Transverse colon (tissue), 4 donors: ENCODE measurements at regions not wholly inside any gene's neighbourhood (a gene's known extent, or its start where the extent isn't known, plus 50 kb on each side); places are given as distances from the start of the nearest gene placed in this dataset.

Experiments used
- DNase-seq: peaks from one replicate; pipeline ENCODE4 v3.0.0-alpha.2; 2019
- H3K27ac ChIP-seq, 4 donors: fragments of 200-600 bp; sonication (generic); 2 replicates each; pipeline ENCODE4 v1.5.1; 2016 to 2018; ENCODE audit warnings: inconsistent platforms in 4 of 4
- H3K27me3 ChIP-seq: fragments of 200-600 bp; sonication (generic); 2 replicates; pipeline ENCODE4 v1.5.1; 2017; ENCODE audit warnings: inconsistent platforms
- H3K36me3 ChIP-seq, 4 donors: fragments of 200-600 bp; sonication (generic); 2 replicates each; pipeline ENCODE4 v1.5.1; 2017 to 2019; ENCODE audit warnings: inconsistent platforms in 4 of 4
- H3K4me1 ChIP-seq, 4 donors: fragments of 200-600 bp; sonication (generic); 2 replicates each; pipeline ENCODE4 v1.5.1; 2017 to 2020; ENCODE audit warnings: inconsistent platforms in 4 of 4
- H3K4me3 ChIP-seq, 4 donors: fragments of 200-600 bp; sonication (generic); 1 replicate in 1 of 4; 2 replicates in 3 of 4; pipeline versions ENCODE4 v1.5.1 to v1.6.1; 2017 to 2019; ENCODE audit warnings: inconsistent platforms in 4 of 4
- H3K9me3 ChIP-seq, 2 donors: fragments of 200-600 bp; sonication (generic); 2 replicates each; pipeline ENCODE4 v1.5.1; 2017 to 2019; ENCODE audit warnings: inconsistent platforms in 2 of 2
- EP300 ChIP-seq: sonication (generic); formaldehyde crosslinking; IDR thresholded peaks from one replicate; pipeline ENCODE4 v1.6.1; 2017; ENCODE audit warnings: antibody characterized with exemption, low read depth
- POLR2A ChIP-seq: fragments of 450-650 bp; IDR thresholded peaks from one replicate; pipeline ENCODE4 v1.6.1; 2016; ENCODE audit warnings: antibody characterized with exemption, mild to moderate bottlenecking, moderate library complexity
- POLR2AphosphoS5 ChIP-seq, 3 donors: sonication (generic); formaldehyde crosslinking; IDR thresholded peaks; one replicate each; pipeline ENCODE4 v1.6.1; 2016; ENCODE audit warnings: antibody characterized with exemption in 3 of 3
- WGBS, 2 donors: methylation state at CpG; one replicate each; pipeline ENCODE4 v1.1.5; 2018; ENCODE audit warnings: low coverage in 1 of 2; 5-methylcytosine and 5-hydroxymethylcytosine counted together
- in situ Hi-C, 4 donors: fragments of 200-750 bp; cut with MboI; loops; one replicate each; pipeline versions ENCODE4 v1.15.0 to v1.15.1; 2017; ENCODE audit warnings: low sequenced_read_pairs in 3 of 4, low pct_ligation_motif_present in 1 of 4, low pct_unique_long_range_greater_than_20kb in 1 of 4
- intact Hi-C: fragments of 100-400 bp; cut with DNase I; formaldehyde crosslinking; loops from one replicate; pipeline ENCODE4 v1.15.1; 2023; ENCODE audit warnings: low total_unique reads
- TF ChIP-seq, protein P1 (sequence below), 5 experiments: fragments of 200-600 bp in 3 of 5; fragments of 450-650 bp in 2 of 5; sonication (generic) in 3 of 5; IDR thresholded peaks; 1 replicate in 2 of 5; 2 replicates in 3 of 5; pipeline ENCODE4 v1.5.1; 2016 to 2017; ENCODE audit warnings: antibody characterized with exemption in 5 of 5, inconsistent platforms in 3 of 5, mild to moderate bottlenecking in 2 of 5, moderate library complexity in 1 of 5

DNA sequence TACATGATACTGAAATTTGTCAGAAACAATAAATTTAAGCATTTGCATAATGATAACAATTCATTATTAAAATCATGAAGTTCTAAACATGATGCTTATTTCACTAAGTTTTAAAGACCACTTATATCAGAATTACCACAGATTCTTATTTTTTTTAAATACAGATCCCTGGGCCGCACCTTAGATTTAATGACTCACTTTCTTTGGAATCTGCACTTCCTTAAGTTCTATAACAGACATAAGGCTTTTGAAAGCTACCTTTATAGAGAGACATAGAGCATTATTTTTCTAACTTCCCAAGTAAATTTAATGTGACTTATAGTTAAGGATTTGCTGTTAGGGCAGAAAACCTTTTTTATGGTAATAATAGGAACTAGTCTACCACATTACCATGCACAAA lies 214.9 kb downstream of the IPMK start:
- intact Hi-C loops, result no loop called here
- in situ Hi-C loops, result no loop called here
- Histone ChIP-seq H3K36me3 (no peaks in the 10 kb centered on the region), H3K9me3 (no peaks in the 10 kb centered on the region), H3K27me3 (no peaks in the 10 kb centered on the region), H3K4me1 (no peaks in the 10 kb centered on the region), H3K4me3 (no peak overlapping the region), H3K27ac (no peak overlapping the region)
- WGBS, 2 donors, result 61 to 80% methylated on average over 1 of the region's 1 CpG
- TF ChIP-seq, protein P1, sequence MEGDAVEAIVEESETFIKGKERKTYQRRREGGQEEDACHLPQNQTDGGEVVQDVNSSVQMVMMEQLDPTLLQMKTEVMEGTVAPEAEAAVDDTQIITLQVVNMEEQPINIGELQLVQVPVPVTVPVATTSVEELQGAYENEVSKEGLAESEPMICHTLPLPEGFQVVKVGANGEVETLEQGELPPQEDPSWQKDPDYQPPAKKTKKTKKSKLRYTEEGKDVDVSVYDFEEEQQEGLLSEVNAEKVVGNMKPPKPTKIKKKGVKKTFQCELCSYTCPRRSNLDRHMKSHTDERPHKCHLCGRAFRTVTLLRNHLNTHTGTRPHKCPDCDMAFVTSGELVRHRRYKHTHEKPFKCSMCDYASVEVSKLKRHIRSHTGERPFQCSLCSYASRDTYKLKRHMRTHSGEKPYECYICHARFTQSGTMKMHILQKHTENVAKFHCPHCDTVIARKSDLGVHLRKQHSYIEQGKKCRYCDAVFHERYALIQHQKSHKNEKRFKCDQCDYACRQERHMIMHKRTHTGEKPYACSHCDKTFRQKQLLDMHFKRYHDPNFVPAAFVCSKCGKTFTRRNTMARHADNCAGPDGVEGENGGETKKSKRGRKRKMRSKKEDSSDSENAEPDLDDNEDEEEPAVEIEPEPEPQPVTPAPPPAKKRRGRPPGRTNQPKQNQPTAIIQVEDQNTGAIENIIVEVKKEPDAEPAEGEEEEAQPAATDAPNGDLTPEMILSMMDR (IDR thresholded peaks at IDR 0.05), result no peak
- TF ChIP-seq POLR2A (no peak), POLR2AphosphoS5 (IDR thresholded peaks at IDR 0.05) (no peak), EP300 (no peak)
- no peak for DNase-seq

DNA sequence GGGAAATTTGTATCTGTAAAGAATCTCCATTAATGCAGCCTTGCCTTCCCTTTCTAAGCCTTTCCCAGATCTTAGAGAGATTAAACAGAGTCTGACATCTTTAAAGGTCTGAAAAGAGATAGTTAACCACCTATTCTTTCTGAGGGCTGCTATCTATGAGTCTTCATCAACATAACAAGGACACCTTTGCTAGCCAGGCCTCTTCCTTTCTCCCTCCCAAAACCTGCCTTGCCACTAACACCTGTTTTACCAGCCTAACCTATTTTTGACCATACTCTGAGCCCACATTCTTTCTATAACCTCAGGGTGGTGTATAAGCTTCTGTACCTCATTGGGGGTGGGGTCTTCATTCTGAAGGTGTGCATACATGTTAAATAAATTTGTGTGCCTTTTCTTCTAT lies 217.1 kb downstream of the IPMK start:
- DNase-seq, result no peak
- no peak overlapping the region for H3K27ac ChIP-seq
- H3K36me3 ChIP-seq, result no peaks in the 10 kb centered on the region
- intact Hi-C loops, result no loop called here
- H3K4me1 ChIP-seq, result no peaks in the 10 kb centered on the region
- H3K9me3 ChIP-seq, result no peaks in the 10 kb centered on the region
- H3K27me3 ChIP-seq, result no peaks in the 10 kb centered on the region
- no peak for TF ChIP-seq POLR2A
- TF ChIP-seq, protein P1 (IDR thresholded peaks at IDR 0.05), result no peak
- no peak for TF ChIP-seq EP300
- TF ChIP-seq POLR2AphosphoS5 (IDR thresholded peaks at IDR 0.05), result no peak
- no peak overlapping the region for H3K4me3 ChIP-seq
- in situ Hi-C loops, result no loop called here

DNA sequence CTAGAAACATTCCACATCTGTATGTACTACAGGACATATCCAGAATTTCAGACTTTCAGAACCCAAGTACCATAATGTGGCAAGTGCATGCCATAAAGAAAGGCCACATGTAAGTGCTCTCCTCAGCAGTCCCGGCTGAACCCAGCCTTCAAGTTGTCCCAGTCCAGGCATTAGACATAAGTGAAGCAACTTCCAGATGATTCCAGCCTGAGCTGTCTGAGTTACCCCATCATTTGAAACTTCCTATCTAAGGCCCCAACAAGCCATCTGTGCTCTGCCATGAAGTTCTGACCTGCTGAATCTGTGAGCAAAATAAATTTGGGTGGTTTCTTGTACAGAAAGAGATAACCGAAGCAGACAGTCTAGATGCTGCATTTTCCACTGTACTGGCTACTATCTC lies 218.8 kb downstream of the IPMK start:
- Histone ChIP-seq H3K27ac (no peak overlapping the region), H3K27me3 (no peaks in the 10 kb centered on the region), H3K36me3 (no peaks in the 10 kb centered on the region), H3K4me1 (no peaks in the 10 kb centered on the region), H3K4me3 (no peak overlapping the region), H3K9me3 (no peaks in the 10 kb centered on the region)
- in situ Hi-C loops, result no loop called here
- intact Hi-C loops, result no loop called here
- WGBS, 2 donors, result 81 to 90% methylated on average over 2 of the region's 2 CpGs
- TF ChIP-seq POLR2AphosphoS5 (IDR thresholded peaks at IDR 0.05), result no peak
- TF ChIP-seq POLR2A, result no peak
- TF ChIP-seq, protein P1 (IDR thresholded peaks at IDR 0.05), result no peak
- no peak for TF ChIP-seq EP300
- no peak for DNase-seq

DNA sequence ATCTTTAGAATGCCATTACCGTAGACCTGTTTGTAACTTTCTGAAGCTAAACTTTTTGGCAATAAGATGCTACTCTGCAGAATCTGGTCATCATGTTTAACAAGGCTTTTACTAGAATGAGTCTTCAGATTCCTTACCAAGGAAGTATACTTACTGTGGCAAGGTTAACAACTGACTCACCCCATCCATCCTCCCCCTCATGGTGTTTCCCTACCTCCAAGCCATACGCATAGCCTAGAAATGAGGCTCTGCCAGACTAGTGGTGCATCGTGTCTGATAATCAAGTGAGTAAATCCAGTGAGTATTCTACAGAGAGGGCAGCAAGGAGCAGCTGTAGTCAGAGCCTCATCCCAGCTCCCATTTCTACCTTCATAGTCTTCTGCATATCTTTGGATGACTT lies 223.6 kb downstream of the IPMK start:
- no peaks in the 10 kb centered on the region for H3K9me3 ChIP-seq
- H3K4me1 ChIP-seq, result no peaks in the 10 kb centered on the region
- TF ChIP-seq POLR2A, result no peak
- intact Hi-C loops (no loop called here), in situ Hi-C loops (no loop called here)
- 75 to 84% methylated on average over 3 of the region's 3 CpGs for WGBS, 2 donors
- no peak for DNase-seq
- no peak overlapping the region for H3K27ac ChIP-seq
- no peaks in the 10 kb centered on the region for H3K36me3 ChIP-seq
- no peaks in the 10 kb centered on the region for H3K27me3 ChIP-seq
- H3K4me3 ChIP-seq, result no peak overlapping the region

DNA sequence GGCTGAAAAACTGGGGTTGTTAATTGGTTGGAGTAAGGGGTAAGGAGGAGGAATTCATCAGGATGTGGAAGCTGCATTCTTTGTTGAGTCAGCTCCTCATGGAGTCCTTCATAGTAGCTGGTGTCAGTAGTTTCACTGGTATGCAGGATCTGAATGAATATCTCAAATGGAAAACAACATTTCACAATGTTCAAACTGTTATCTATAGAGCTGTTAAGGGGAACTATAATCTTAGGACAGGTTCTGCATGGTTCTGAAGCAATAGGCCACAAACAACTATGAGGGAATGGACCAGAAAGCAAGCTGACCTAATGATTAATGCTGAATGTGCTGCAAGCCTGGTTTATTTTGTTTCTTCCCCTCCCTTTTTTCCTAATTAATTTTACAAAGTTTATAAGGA lies 225.8 kb downstream of the IPMK start:
- in situ Hi-C loops, result no loop called here
- Histone ChIP-seq H3K4me1 (no peaks in the 10 kb centered on the region), H3K4me3 (no peak overlapping the region), H3K36me3 (no peaks in the 10 kb centered on the region), H3K9me3 (no peaks in the 10 kb centered on the region), H3K27me3 (no peaks in the 10 kb centered on the region), H3K27ac (no peak overlapping the region)
- intact Hi-C loops, result no loop called here
- DNase-seq, result no peak
- TF ChIP-seq POLR2AphosphoS5 (IDR thresholded peaks at IDR 0.05) (no peak), POLR2A (no peak), EP300 (no peak)
- TF ChIP-seq, protein P1 (IDR thresholded peaks at IDR 0.05), result no peak
